ENCODE measurements at regions not wholly inside any gene's neighbourhood (a gene's known extent, or its start where the extent isn't known, plus 50 kb on each side); places are given as distances from the start of the nearest gene placed in this dataset.
A peak's percentile ranks its signal among the peaks of the same experiment; 100 is the strongest.

GRCh38 chr2:156192468-156192867 is 140.1 kb downstream of the NR4A2 start:
- Histone ChIP-seq H3K4me3 (no peak overlapping the region), H3K9me3 (no peaks in the 10 kb centered on the region), H3K36me3 (no peaks in the 10 kb centered on the region), H3K27ac (no peak overlapping the region), H3K27me3 (no peaks in the 10 kb centered on the region), H3K4me1 (no peaks in the 10 kb centered on the region)
- intact Hi-C loops (cut with DNase I; ENCODE audit: low total_unique reads) = no loop called here
- TF ChIP-seq CTCF (IDR thresholded peaks at IDR 0.05) = peak in 1 of 2 experiments; percentile 14
- DNase-seq = no peak

GRCh38 chr2:156191527-156191926 is 141.0 kb downstream of the NR4A2 start:
- H3K36me3 ChIP-seq = no peaks in the 10 kb centered on the region
- intact Hi-C loops (cut with DNase I; ENCODE audit: low total_unique reads) = no loop called here
- no peak overlapping the region for H3K27ac ChIP-seq
- no peaks in the 10 kb centered on the region for H3K27me3 ChIP-seq
- H3K4me3 ChIP-seq = no peak overlapping the region
- no peaks in the 10 kb centered on the region for H3K9me3 ChIP-seq
- no peaks in the 10 kb centered on the region for H3K4me1 ChIP-seq
- no peak for DNase-seq
- no peak for TF ChIP-seq CTCF (IDR thresholded peaks at IDR 0.05)

- no peaks in the 10 kb centered on the region for H3K9me3 ChIP-seq
- no peaks in the 10 kb centered on the region for H3K27me3 ChIP-seq
- TF ChIP-seq CTCF (IDR thresholded peaks at IDR 0.05) = no peak
- no peaks in the 10 kb centered on the region for H3K4me1 ChIP-seq
- intact Hi-C loops (cut with DNase I; ENCODE audit: low total_unique reads) = no loop called here
- no peaks in the 10 kb centered on the region for H3K36me3 ChIP-seq
- DNase-seq = no peak
- no peak overlapping the region for H3K27ac ChIP-seq
- no peak overlapping the region for H3K4me3 ChIP-seq
Observed at GRCh38 chr2:156190517-156190916, 142.0 kb downstream of the NR4A2 start.

- DNase-seq = no peak
- intact Hi-C loops (cut with DNase I; ENCODE audit: low total_unique reads) = no loop called here
- no peak for TF ChIP-seq CTCF (IDR thresholded peaks at IDR 0.05)
- Histone ChIP-seq H3K4me3 (no peak overlapping the region), H3K36me3 (no peaks in the 10 kb centered on the region), H3K9me3 (no peaks in the 10 kb centered on the region), H3K27ac (no peak overlapping the region), H3K4me1 (no peaks in the 10 kb centered on the region), H3K27me3 (no peaks in the 10 kb centered on the region)
Observed at GRCh38 chr2:156189584-156189983, 142.9 kb downstream of the NR4A2 start.

- no peak overlapping the region for H3K27ac ChIP-seq
- H3K4me3 ChIP-seq = no peak overlapping the region
- intact Hi-C loops (cut with DNase I; ENCODE audit: low total_unique reads) = no loop called here
- H3K9me3 ChIP-seq = no peaks in the 10 kb centered on the region
- no peak for TF ChIP-seq CTCF (IDR thresholded peaks at IDR 0.05)
- no peaks in the 10 kb centered on the region for H3K27me3 ChIP-seq
- H3K36me3 ChIP-seq = no peaks in the 10 kb centered on the region
- H3K4me1 ChIP-seq = no peaks in the 10 kb centered on the region
- DNase-seq = no peak
Observed at GRCh38 chr2:156189143-156189542, 143.4 kb downstream of the NR4A2 start.

GRCh38 chr2:156182132-156182531 is 150.4 kb downstream of the NR4A2 start:
- H3K27ac ChIP-seq = no peak overlapping the region
- H3K27me3 ChIP-seq = no peaks in the 10 kb centered on the region
- H3K9me3 ChIP-seq = no peaks in the 10 kb centered on the region
- TF ChIP-seq CTCF (IDR thresholded peaks at IDR 0.05) = no peak
- no peaks in the 10 kb centered on the region for H3K4me1 ChIP-seq
- intact Hi-C loops (cut with DNase I; ENCODE audit: low total_unique reads) = no loop called here
- no peak overlapping the region for H3K4me3 ChIP-seq
- DNase-seq = no peak
- no peaks in the 10 kb centered on the region for H3K36me3 ChIP-seq
